ENCODE measurements at regions not wholly inside any gene's neighbourhood (a gene's known extent, or its start where the extent isn't known, plus 50 kb on each side); places are given as distances from the start of the nearest gene placed in this dataset.

GRCh38 chr5:56414066-56414465, 180.9 kb upstream of the ANKRD55 start:
- TF ChIP-seq CTCF (IDR thresholded peaks at IDR 0.05; ENCODE audit: low read depth, low read length, missing control alignments) = no peak
- DNase-seq (ENCODE audit: extremely low read depth, low read depth) = no peak
- H3K4me3 ChIP-seq (replicated peaks; ENCODE audit: low read depth, low read length) = no peak overlapping the region

GRCh38 chr5:56413546-56413945, 180.4 kb upstream of the ANKRD55 start:
- no peak overlapping the region for H3K4me3 ChIP-seq (replicated peaks; ENCODE audit: low read depth, low read length)
- DNase-seq (ENCODE audit: extremely low read depth, low read depth) = no peak
- TF ChIP-seq CTCF (IDR thresholded peaks at IDR 0.05; ENCODE audit: low read depth, low read length, missing control alignments) = no peak

GRCh38 chr5:56412601-56413379, 179.7 kb upstream of the ANKRD55 start:
- H3K4me3 ChIP-seq (replicated peaks; ENCODE audit: low read depth, low read length) = no peak overlapping the region
- DNase-seq (ENCODE audit: extremely low read depth, low read depth) = no peak
- no peak for TF ChIP-seq CTCF (IDR thresholded peaks at IDR 0.05; ENCODE audit: low read depth, low read length, missing control alignments)

GRCh38 chr5:56410696-56411095, 177.6 kb upstream of the ANKRD55 start:
- no peak for TF ChIP-seq CTCF (IDR thresholded peaks at IDR 0.05; ENCODE audit: low read depth, low read length, missing control alignments)
- H3K4me3 ChIP-seq (replicated peaks; ENCODE audit: low read depth, low read length) = no peak overlapping the region
- DNase-seq (ENCODE audit: extremely low read depth, low read depth) = no peak

- TF ChIP-seq CTCF (IDR thresholded peaks at IDR 0.05; ENCODE audit: low read depth, low read length, missing control alignments) = no peak
- no peak overlapping the region for H3K4me3 ChIP-seq (replicated peaks; ENCODE audit: low read depth, low read length)
Observed at GRCh38 chr5:56409331-56410190, 176.4 kb upstream of the ANKRD55 start.

GRCh38 chr5:56406838-56407237, 173.7 kb upstream of the ANKRD55 start:
- H3K4me3 ChIP-seq (replicated peaks; ENCODE audit: low read depth, low read length) = no peak overlapping the region
- DNase-seq (ENCODE audit: extremely low read depth, low read depth) = no peak
- no peak for TF ChIP-seq CTCF (IDR thresholded peaks at IDR 0.05; ENCODE audit: low read depth, low read length, missing control alignments)

More at GRCh38 chr5:56409331-56410190, 176.4 kb upstream of the ANKRD55 start:
- no peak for DNase-seq (ENCODE audit: extremely low read depth, low read depth)
